A549 (cell line): ENCODE measurements at regions not wholly inside any gene's neighbourhood (a gene's known extent, or its start where the extent isn't known, plus 50 kb on each side); places are given as distances from the start of the nearest gene placed in this dataset.
A peak's percentile ranks its signal among the peaks of the same experiment; 100 is the strongest.

Source experiments
- EP300 ChIP-seq, 2 experiments: fragments of >200 bp; sonication (Bioruptor Twin); formaldehyde crosslinking; IDR thresholded peaks; 2 replicates in 1 of 2; 3 replicates in 1 of 2; pipeline ENCODE4 v1.6.1; 2016 to 2017
- POLR2AphosphoS2 ChIP-seq: conservative IDR thresholded peaks from 2 replicates; pipeline ENCODE4 v1.6.1; 2012; ENCODE audit warnings: low read length, improper control_type of control experiment, inconsistent platforms
- TF ChIP-seq, protein P1 (sequence below): fragments of >200 bp; sonication (Bioruptor Twin); formaldehyde crosslinking; IDR thresholded peaks from 3 replicates; pipeline ENCODE4 v1.5.1; 2016

DNA sequence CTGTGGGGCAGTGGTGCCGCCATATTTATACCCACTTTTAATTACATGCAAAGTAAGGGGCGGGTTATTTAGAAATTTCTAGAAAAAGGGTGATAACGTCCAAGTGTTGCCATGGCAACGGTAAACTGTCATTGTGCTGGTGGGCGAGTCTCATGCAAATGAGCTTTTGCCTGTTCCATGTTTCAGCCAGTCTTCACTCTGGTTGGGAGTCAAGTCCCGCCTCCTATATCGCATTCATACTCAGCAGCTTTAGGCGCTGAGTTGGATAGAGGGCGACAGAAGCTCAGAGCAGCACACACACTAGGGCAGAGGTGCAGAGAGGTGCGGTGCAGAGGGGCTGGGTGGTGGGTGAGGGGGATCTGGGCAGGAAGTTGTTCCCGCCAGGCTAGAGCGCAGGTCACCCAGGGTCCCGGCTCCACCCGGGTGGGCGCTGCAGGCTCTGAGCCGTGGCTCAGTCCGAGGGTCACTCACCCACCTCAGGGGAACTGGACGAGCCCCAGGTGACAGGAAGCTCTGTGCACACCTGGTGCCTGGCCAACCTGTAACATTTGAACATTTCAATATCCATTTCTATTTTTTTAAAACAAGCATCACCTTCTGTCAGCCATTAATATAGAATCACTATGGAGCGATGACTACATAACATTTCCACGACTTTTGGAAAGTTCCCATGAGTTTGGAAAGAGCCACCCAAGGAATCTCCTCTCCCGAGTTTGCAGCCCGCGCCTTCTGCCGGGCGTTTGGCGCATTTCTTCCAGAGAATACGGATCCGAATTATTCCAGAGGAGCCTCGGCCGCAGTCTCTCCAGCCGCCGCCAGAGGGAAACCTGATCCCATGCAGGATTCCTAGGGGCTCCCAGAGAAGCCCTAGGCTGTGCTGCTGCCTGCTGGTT lies 89.1 kb upstream of the PHACTR3 start:
- TF ChIP-seq, protein P1, sequence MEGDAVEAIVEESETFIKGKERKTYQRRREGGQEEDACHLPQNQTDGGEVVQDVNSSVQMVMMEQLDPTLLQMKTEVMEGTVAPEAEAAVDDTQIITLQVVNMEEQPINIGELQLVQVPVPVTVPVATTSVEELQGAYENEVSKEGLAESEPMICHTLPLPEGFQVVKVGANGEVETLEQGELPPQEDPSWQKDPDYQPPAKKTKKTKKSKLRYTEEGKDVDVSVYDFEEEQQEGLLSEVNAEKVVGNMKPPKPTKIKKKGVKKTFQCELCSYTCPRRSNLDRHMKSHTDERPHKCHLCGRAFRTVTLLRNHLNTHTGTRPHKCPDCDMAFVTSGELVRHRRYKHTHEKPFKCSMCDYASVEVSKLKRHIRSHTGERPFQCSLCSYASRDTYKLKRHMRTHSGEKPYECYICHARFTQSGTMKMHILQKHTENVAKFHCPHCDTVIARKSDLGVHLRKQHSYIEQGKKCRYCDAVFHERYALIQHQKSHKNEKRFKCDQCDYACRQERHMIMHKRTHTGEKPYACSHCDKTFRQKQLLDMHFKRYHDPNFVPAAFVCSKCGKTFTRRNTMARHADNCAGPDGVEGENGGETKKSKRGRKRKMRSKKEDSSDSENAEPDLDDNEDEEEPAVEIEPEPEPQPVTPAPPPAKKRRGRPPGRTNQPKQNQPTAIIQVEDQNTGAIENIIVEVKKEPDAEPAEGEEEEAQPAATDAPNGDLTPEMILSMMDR, result peak; percentile 70
- TF ChIP-seq POLR2AphosphoS2 (no peak), EP300 (IDR thresholded peaks at IDR 0.05) (no peak)
